D721Med (cell line): ENCODE measurements at regions not wholly inside any gene's neighbourhood (a gene's known extent, or its start where the extent isn't known, plus 50 kb on each side); places are given as distances from the start of the nearest gene placed in this dataset.

Source experiments
- DNase-seq: peaks from one replicate; pipeline ENCODE4 v3.0.0; 2011; ENCODE audit warnings: low spot score; ENCODE audit not compliant: insufficient read length
- FAIRE-seq: peaks from 2 replicates; lab custom pipeline; 2011; peaks lifted over from hg19 to GRCh38; lab: Jason Lieb, UNC
- TF ChIP-seq, protein P1 (sequence below): IDR thresholded peaks from 2 replicates; pipeline ENCODE4 v1.5.1; 2012; ENCODE audit warnings: mild to moderate bottlenecking, control low read depth; ENCODE audit not compliant: insufficient read depth; ENCODE audit errors: missing control alignments

DNA sequence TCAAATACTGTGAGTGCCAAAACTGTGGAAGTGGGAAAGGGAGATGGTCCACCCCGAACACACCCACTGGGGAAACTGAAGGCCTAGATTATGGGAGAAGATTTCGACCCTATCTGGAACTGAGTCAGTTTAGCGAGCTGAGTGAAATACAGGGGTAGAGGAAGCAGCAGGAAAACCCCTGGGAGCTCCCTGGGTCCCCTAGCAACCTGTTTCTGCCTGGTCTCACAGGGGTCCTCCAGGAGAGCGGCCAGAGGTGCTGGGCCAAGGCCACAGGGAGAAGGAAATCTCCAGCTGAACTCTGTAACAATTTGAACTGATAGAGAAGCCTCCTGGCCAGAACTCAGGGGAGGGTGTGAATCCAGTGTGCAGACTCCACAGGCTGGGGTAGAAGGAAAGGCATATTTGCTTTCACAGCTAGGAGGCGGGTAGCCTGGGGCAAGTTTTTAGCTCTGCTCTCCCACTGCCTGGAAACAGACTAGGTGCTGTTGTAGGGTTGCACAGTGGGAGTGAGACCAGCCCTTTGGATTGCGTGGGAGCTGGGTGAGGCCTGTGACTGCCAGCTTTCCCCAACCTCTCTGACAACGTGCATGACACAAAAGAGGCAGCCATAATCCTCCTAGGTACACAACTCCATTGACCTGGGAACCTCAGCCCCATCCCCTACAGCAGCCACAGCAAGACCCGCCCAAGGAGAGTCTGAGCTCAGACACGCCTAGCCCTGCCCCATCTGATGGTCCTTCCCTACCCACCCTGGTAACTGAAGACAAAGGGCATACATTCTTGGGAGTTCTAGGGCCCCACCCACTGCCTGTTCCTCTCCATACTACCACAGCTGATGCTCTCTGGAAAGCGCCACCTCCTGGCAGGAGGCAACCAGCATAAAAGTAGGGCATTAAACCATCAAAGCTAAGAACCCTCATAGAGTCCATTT is 78.8 kb upstream of the GPBP1 start:
- FAIRE-seq = no peak
- TF ChIP-seq, protein P1, sequence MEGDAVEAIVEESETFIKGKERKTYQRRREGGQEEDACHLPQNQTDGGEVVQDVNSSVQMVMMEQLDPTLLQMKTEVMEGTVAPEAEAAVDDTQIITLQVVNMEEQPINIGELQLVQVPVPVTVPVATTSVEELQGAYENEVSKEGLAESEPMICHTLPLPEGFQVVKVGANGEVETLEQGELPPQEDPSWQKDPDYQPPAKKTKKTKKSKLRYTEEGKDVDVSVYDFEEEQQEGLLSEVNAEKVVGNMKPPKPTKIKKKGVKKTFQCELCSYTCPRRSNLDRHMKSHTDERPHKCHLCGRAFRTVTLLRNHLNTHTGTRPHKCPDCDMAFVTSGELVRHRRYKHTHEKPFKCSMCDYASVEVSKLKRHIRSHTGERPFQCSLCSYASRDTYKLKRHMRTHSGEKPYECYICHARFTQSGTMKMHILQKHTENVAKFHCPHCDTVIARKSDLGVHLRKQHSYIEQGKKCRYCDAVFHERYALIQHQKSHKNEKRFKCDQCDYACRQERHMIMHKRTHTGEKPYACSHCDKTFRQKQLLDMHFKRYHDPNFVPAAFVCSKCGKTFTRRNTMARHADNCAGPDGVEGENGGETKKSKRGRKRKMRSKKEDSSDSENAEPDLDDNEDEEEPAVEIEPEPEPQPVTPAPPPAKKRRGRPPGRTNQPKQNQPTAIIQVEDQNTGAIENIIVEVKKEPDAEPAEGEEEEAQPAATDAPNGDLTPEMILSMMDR = peak; percentile 10
- no peak for DNase-seq

GRCh38 chr5:57097526-57097925 is 76.3 kb upstream of the GPBP1 start:
- TF ChIP-seq, protein P1 = no peak
- no peak for DNase-seq
- FAIRE-seq = no peak

DNA sequence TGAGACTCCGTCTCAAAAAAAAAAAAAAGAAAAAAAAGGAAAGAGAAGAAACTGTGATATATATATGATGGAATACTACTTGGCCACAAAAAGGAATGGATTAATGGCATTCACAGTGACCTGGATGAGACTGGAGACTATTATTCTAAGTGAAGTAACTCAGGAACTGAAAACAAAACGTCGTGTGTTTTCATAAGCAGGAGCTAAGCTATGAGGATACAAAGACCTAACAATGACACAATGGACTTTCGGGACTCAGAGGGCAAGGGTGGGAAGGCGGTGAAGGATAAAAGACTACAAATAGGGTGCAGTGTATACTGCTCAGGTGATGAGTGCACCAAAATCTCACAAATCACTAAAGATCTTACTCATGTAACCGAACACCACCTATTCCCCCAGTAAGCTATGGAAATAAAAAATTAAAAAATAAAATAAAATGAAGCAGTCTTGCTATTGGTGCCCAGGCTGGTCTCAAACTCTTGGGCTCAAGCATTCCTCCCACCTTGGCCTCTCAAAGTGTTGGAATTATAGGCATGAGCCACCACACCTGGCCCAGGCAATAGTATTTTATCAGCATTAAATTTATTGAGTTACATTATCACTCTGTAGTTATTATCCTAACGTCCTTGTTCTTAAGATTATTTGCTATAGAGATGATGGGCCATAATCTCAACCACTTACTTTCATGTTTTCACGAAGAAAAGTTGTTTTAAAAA is 71.5 kb upstream of the GPBP1 start:
- TF ChIP-seq, protein P1 = no peak

GRCh38 chr5:57102905-57103255 is 71.0 kb upstream of the GPBP1 start:
- FAIRE-seq (no peak), DNase-seq (no peak)
- TF ChIP-seq, protein P1 = no peak

More for the DNA sequence above, 71.5 kb upstream of the GPBP1 start:
- FAIRE-seq (no peak), DNase-seq (no peak)

GRCh38 chr5:57103317-57103907 is 70.4 kb upstream of the GPBP1 start:
- FAIRE-seq (no peak), DNase-seq (no peak)
- TF ChIP-seq, protein P1 = no peak

DNA sequence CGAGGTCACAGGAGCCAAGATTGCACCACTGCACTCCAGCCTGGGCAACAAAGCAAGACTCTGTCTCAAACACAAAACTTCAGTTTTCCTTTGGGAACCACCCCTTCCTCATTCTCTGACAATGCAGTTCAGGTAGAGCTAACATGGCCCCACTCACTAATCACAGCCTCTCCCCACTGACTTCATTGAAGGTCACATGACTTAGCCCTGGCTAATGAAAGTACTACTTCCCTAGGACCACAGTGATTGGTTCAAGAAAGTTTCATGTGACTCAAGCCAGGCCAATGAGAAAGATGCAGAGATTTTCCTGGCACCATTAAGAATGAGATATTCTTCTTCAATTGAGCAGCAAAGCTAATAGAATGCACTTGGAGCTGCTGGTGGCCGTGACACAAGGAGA is 67.2 kb upstream of the GPBP1 start:
- DNase-seq (no peak), FAIRE-seq (no peak)
- TF ChIP-seq, protein P1 = no peak

DNA sequence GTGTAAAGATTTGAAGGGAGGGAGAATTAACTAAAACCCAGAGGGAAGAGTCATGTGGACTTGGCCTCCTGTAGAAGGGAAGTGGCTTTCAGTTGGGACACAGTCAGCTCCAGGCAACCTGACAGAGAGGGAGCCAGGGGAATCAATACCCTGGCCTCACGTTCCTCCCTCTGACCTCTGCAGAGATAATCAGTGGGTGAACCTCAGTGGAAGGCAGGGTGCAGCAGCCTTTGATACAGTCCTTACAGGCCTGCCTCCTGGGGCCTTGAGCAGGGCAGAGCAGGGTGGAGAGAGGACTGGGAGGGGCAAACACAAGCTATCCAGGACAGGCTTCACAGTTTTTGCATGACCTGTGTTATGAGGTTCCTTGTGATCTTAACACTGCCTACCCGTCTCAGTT is 61.9 kb upstream of the GPBP1 start:
- FAIRE-seq = no peak
- TF ChIP-seq, protein P1 = no peak
- DNase-seq = no peak
